Panc1 (cell line): ENCODE measurements at regions not wholly inside any gene's neighbourhood (a gene's known extent, or its start where the extent isn't known, plus 50 kb on each side); places are given as distances from the start of the nearest gene placed in this dataset.

ENCODE experiments used
- CTCF ChIP-seq: fragments of 450-650 bp; IDR thresholded peaks from 2 replicates; pipeline ENCODE4 v1.5.1; 2017; ENCODE audit warnings: mild to moderate bottlenecking
- POLR2AphosphoS5 ChIP-seq: IDR thresholded peaks from 2 replicates; pipeline ENCODE4 v1.6.1; 2012; ENCODE audit warnings: mild to moderate bottlenecking, low read depth, low read length, moderate library complexity
- REST ChIP-seq, 2 experiments: IDR thresholded peaks; 2 replicates each; pipeline ENCODE4 v1.6.1; 2011 to 2012; ENCODE audit warnings: low read depth in 2 of 2, control low read depth in 1 of 2, low read length in 1 of 2, mild to moderate bottlenecking in 1 of 2, moderate library complexity in 1 of 2; ENCODE audit not compliant: insufficient read depth in 1 of 2
- SIN3A ChIP-seq: IDR thresholded peaks from 2 replicates; pipeline ENCODE4 v1.6.1; 2012; ENCODE audit warnings: low read depth, mild to moderate bottlenecking, low read length, moderate library complexity, borderline replicate concordance; ENCODE audit not compliant: insufficient read depth
- TCF7L2 ChIP-seq: IDR thresholded peaks from 2 replicates; pipeline ENCODE4 v1.6.1; 2011; ENCODE audit warnings: mild to moderate bottlenecking, low read depth, low read length, inconsistent platforms

DNA sequence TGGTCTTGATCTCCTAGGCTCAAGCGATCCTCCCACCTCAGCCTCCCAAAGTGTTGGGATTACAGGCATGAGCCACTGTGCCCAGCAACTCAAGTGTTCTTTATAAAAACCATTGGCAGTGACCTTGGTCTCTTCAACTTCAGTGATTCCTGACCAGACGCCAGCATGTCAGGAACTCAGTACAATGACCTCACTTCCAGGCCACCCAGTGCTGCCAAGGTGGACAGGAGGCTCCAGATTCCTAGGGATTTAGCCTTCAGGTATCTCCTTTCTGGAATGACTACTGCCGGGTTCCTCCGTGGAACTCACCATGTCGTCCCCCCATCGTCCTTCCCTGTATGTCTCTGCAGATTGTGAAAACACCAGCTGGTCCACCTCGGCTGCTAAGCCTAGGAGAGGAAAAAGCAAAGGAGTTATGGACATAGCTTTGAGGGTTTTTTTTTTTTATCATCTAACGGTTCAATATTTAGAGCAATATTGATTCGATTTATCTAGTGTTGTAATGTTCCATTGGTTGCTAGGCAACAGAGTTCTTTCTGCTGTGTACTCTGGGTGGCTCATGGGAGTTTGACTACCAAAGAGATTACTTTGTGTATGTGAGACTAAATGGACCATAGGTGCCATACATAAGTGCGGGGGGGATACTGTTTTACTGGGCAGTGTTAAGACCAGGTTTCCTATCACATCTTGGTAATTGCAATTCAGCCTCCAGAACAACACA is 425.8 kb upstream of the AUTS2 start:
- TF ChIP-seq POLR2AphosphoS5 = no peak
- no peak for TF ChIP-seq CTCF
- TF ChIP-seq TCF7L2 = no peak
- no peak for TF ChIP-seq SIN3A
- TF ChIP-seq REST (IDR thresholded peaks at IDR 0.05; ENCODE audit: insufficient read depth in 1 of 2, low read depth in 2 of 2, low read length in 1 of 2) = no peak
